ENCODE measurements at regions not wholly inside any gene's neighbourhood (a gene's known extent, or its start where the extent isn't known, plus 50 kb on each side); places are given as distances from the start of the nearest gene placed in this dataset.

DNA sequence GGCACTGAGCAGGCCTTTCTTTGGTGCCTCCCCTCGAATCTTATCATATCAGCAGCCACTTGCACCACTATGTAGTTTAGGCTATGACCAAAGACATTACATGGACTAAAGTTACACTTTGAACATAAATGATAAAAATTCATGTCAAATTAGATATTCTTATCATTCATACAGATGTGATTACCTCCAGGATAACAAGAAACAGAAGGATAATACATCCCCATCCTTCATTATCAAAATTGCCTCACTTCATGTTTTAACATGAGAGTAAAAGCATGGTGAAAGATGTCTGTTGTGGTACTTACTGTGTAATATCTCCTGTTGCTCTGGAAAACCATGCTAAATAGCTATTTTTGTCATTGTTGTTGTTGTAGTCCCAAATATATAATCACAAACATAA is 230.8 kb upstream of the RND3 start:
- TF ChIP-seq, protein P1, sequence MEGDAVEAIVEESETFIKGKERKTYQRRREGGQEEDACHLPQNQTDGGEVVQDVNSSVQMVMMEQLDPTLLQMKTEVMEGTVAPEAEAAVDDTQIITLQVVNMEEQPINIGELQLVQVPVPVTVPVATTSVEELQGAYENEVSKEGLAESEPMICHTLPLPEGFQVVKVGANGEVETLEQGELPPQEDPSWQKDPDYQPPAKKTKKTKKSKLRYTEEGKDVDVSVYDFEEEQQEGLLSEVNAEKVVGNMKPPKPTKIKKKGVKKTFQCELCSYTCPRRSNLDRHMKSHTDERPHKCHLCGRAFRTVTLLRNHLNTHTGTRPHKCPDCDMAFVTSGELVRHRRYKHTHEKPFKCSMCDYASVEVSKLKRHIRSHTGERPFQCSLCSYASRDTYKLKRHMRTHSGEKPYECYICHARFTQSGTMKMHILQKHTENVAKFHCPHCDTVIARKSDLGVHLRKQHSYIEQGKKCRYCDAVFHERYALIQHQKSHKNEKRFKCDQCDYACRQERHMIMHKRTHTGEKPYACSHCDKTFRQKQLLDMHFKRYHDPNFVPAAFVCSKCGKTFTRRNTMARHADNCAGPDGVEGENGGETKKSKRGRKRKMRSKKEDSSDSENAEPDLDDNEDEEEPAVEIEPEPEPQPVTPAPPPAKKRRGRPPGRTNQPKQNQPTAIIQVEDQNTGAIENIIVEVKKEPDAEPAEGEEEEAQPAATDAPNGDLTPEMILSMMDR (conservative IDR thresholded peaks at IDR 0.05; ENCODE audit: low read depth in 2 of 2): no peak
- no peak for TF ChIP-seq EZH2phosphoT487 (IDR thresholded peaks at IDR 0.05; ENCODE audit: unreplicated experiment)
- TF ChIP-seq EZH2 (IDR thresholded peaks at IDR 0.05; ENCODE audit: low read depth, unreplicated experiment): no peak

Measured in GM23338 (cell line).